Activated CD4-positive, alpha-beta T cell treated with anti-CD3 and anti-CD28 coated beads, Interleukin-2, amount 10 ng/mL, durations not matched to agents 7 days and 5 days (primary cell): ENCODE measurements at regions not wholly inside any gene's neighbourhood (a gene's known extent, or its start where the extent isn't known, plus 50 kb on each side); places are given as distances from the start of the nearest gene placed in this dataset.
"Not testable (repeated sequence)": the region's sequence is repeated elsewhere in the genome, so short reads cannot be mapped to it uniquely, and the experiment has no call there.

Source experiments
- CTCF ChIA-PET: fragments of 350-600 bp; sonication (Branson Sonifier 250); formaldehyde crosslinking; loops from one replicate; lab custom pipeline; 2021; ENCODE audit warnings: antibody characterized with exemption; lab: Charles Lee
- POLR2A ChIA-PET: fragments of 350-600 bp; sonication (Branson Sonifier 250); formaldehyde crosslinking; loops from one replicate; lab custom pipeline; 2021; ENCODE audit warnings: antibody characterized with exemption; lab: Charles Lee
- DNase-seq: peaks from one replicate; pipeline ENCODE4 v3.0.0-alpha.2; 2020
- H3K27ac Mint-ChIP-seq: one replicate; pipeline ENCODE4 v1.8.0; 2021; ENCODE audit warnings: mild to moderate bottlenecking, moderate library complexity, mixed read lengths
- H3K27me3 Mint-ChIP-seq: one replicate; pipeline ENCODE4 v1.8.0; 2021; ENCODE audit warnings: mixed read lengths
- H3K36me3 Mint-ChIP-seq: one replicate; pipeline ENCODE4 v1.8.0; 2021; ENCODE audit warnings: low read depth, mixed read lengths
- H3K4me1 Mint-ChIP-seq: one replicate; pipeline ENCODE4 v1.8.0; 2021; ENCODE audit warnings: mixed read lengths
- H3K4me3 Mint-ChIP-seq: one replicate; pipeline ENCODE4 v1.8.0; 2021; ENCODE audit warnings: mild to moderate bottlenecking, moderate library complexity, mixed read lengths
- H3K9me3 Mint-ChIP-seq: one replicate; pipeline ENCODE4 v1.8.0; 2021; ENCODE audit warnings: mixed read lengths

- POLR2A ChIA-PET = no interaction called here
- no peak overlapping the region for H3K4me3 Mint-ChIP-seq
- no peaks in the 10 kb centered on the region for H3K27me3 Mint-ChIP-seq
- no peak overlapping the region for H3K27ac Mint-ChIP-seq
- no peaks in the 10 kb centered on the region for H3K4me1 Mint-ChIP-seq
- H3K36me3 Mint-ChIP-seq = no peaks in the 10 kb centered on the region
- no peak for DNase-seq
- H3K9me3 Mint-ChIP-seq = no peaks in the 10 kb centered on the region
- CTCF ChIA-PET = no interaction called here
Observed at GRCh38 chr17:13118311-13118710, 100.5 kb upstream of the ELAC2 start.

GRCh38 chr17:13117616-13118015, 99.8 kb upstream of the ELAC2 start:
- Mint-ChIP-seq H3K36me3 (no peaks in the 10 kb centered on the region), H3K27ac (no peak overlapping the region), H3K4me3 (no peak overlapping the region), H3K27me3 (no peaks in the 10 kb centered on the region), H3K9me3 (no peaks in the 10 kb centered on the region), H3K4me1 (no peaks in the 10 kb centered on the region)
- ChIA-PET POLR2A (no interaction called here), CTCF (no interaction called here)
- no peak for DNase-seq

DNA sequence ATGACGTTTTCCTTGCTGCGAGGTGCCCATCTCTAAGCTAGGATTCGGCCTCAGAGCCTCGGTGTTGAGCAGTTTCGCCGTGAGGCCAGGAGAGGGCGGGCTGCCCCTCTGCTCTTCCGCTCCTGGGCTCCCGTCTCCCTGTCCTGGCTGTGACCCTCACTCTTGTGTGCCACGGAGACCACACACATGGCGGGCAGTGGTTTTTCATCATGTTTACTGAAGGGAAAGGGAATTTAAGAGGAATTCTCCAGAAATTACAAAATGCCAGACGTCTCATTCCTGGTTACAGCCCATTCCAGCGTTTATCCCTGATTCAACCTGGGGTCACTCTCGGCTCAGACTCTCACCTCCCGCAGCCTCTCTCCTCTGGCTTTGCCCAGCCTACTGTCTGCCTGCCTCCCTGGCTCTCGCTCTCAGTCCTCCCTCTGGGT, 96.8 kb upstream of the ELAC2 start:
- DNase-seq = no peak
- POLR2A ChIA-PET = no interaction called here
- no peaks in the 10 kb centered on the region for H3K27me3 Mint-ChIP-seq
- CTCF ChIA-PET = no interaction called here
- no peaks in the 10 kb centered on the region for H3K36me3 Mint-ChIP-seq
- H3K9me3 Mint-ChIP-seq = no peaks in the 10 kb centered on the region
- H3K27ac Mint-ChIP-seq = no peak overlapping the region
- no peak overlapping the region for H3K4me3 Mint-ChIP-seq
- H3K4me1 Mint-ChIP-seq = no peaks in the 10 kb centered on the region

- H3K36me3 Mint-ChIP-seq = no peaks in the 10 kb centered on the region
- no peaks in the 10 kb centered on the region for H3K9me3 Mint-ChIP-seq
- no peaks in the 10 kb centered on the region for H3K4me1 Mint-ChIP-seq
- ChIA-PET POLR2A (no interaction called here), CTCF (no interaction called here)
- no peak for DNase-seq
- no peak overlapping the region for H3K4me3 Mint-ChIP-seq
- H3K27ac Mint-ChIP-seq = no peak overlapping the region
- H3K27me3 Mint-ChIP-seq = no peaks in the 10 kb centered on the region
Observed at GRCh38 chr17:13113821-13114525, 96.1 kb upstream of the ELAC2 start.

GRCh38 chr17:13107676-13108235, 89.9 kb upstream of the ELAC2 start:
- Mint-ChIP-seq H3K27ac (no peak overlapping the region), H3K27me3 (no peaks in the 10 kb centered on the region), H3K36me3 (no peaks in the 10 kb centered on the region), H3K4me1 (no peaks in the 10 kb centered on the region), H3K9me3 (no peaks in the 10 kb centered on the region), H3K4me3 (no peak overlapping the region)
- ChIA-PET POLR2A (no interaction called here), CTCF (no interaction called here)
- DNase-seq = no peak

DNA sequence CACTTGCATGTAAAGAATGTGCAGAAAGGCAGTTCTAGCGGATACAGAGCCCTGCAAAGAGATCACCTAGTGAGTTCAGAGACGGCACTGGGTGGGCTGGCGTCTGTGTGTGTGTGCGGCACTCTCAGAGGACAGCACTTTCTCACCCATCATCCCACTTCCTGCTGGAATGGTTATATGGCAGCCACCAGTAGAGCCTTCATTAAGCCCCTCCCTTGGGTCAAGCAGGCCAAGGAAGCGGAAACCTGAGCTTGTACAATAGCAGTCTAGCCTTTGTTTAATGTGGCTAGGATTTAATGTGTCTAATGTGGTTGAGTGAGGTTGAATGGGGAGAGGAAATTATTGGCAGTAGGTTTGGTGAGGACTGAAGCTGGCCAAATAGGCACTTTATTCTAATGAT, 88.3 kb upstream of the ELAC2 start:
- ChIA-PET CTCF (interaction anchor here (0.6 kb wide), 1 partner anchor 75 kb away, joined by 3 read pairs; no protein-coding TSS in a partner anchor), POLR2A (no interaction called here)
- no peaks in the 10 kb centered on the region for H3K27me3 Mint-ChIP-seq
- H3K27ac Mint-ChIP-seq = no peak overlapping the region
- H3K4me3 Mint-ChIP-seq = no peak overlapping the region
- DNase-seq = no peak
- no peaks in the 10 kb centered on the region for H3K4me1 Mint-ChIP-seq
- H3K36me3 Mint-ChIP-seq = no peaks in the 10 kb centered on the region
- H3K9me3 Mint-ChIP-seq = peaks cover 8% of the 10 kb centered on the region

- no peak overlapping the region for H3K27ac Mint-ChIP-seq
- no peaks in the 10 kb centered on the region for H3K27me3 Mint-ChIP-seq
- no peaks in the 10 kb centered on the region for H3K4me1 Mint-ChIP-seq
- POLR2A ChIA-PET = no interaction called here
- CTCF ChIA-PET = no interaction called here
- H3K36me3 Mint-ChIP-seq = no peaks in the 10 kb centered on the region
- no peak overlapping the region for H3K4me3 Mint-ChIP-seq
- no peak for DNase-seq
- peaks cover 8% of the 10 kb centered on the region for H3K9me3 Mint-ChIP-seq
Observed at GRCh38 chr17:13104576-13104975, 86.7 kb upstream of the ELAC2 start.

- no peak for DNase-seq
- H3K27me3 Mint-ChIP-seq = no peaks in the 10 kb centered on the region
- H3K27ac Mint-ChIP-seq = no peak overlapping the region
- no peaks in the 10 kb centered on the region for H3K4me1 Mint-ChIP-seq
- no peak overlapping the region for H3K4me3 Mint-ChIP-seq
- H3K9me3 Mint-ChIP-seq = peaks cover 8% of the 10 kb centered on the region
- POLR2A ChIA-PET = no interaction called here
- H3K36me3 Mint-ChIP-seq = no peaks in the 10 kb centered on the region
- CTCF ChIA-PET = no interaction called here
Observed at GRCh38 chr17:13102477-13102876, 84.7 kb upstream of the ELAC2 start.

GRCh38 chr17:13099926-13100325, 82.1 kb upstream of the ELAC2 start:
- no peak for DNase-seq
- H3K27ac Mint-ChIP-seq = no peak overlapping the region
- H3K4me1 Mint-ChIP-seq = no peaks in the 10 kb centered on the region
- H3K9me3 Mint-ChIP-seq = peaks cover 8% of the 10 kb centered on the region
- no peaks in the 10 kb centered on the region for H3K27me3 Mint-ChIP-seq
- no peak overlapping the region for H3K4me3 Mint-ChIP-seq
- no peaks in the 10 kb centered on the region for H3K36me3 Mint-ChIP-seq
- CTCF ChIA-PET = no interaction called here
- POLR2A ChIA-PET = no interaction called here

DNA sequence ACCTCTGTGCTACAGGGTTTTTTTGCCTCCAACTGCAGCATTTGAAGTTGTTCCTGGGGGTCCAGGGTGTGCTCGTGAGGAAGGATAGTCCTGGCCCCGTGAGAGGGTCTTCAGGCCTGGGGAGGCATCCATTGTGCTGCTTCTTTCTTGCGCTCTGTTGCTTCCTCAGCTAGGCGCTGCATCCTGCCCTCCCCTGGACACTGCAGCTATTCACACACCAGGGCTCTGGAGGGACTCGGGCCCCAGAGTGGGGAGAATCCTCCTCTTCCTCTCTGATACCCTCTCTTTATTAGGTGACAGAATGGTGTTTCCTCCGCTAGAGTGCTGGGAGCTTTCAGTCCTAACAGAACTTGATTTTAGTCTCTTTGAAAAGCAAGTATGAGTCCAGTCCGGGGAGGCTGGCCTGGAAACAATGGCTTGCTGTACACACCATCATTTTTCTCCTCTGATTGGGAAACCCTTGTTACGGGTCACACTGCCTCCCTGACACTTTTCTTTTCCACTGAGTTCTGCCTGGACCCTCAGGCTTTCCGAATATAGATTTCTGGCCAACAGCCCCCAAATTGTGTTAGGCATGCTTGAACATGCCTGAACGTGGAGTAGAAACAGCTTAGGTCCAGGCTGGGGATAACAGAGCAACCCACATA, 81.4 kb upstream of the ELAC2 start:
- CTCF ChIA-PET = no interaction called here
- no peak overlapping the region for H3K4me3 Mint-ChIP-seq
- H3K9me3 Mint-ChIP-seq = peaks cover 8% of the 10 kb centered on the region

GRCh38 chr17:13096291-13096690, 78.5 kb upstream of the ELAC2 start:
- Mint-ChIP-seq H3K27me3 (no peaks in the 10 kb centered on the region), H3K4me1 (no peaks in the 10 kb centered on the region)
- CTCF ChIA-PET = no interaction called here

More for the DNA sequence above, 81.4 kb upstream of the ELAC2 start:
- no peak overlapping the region for H3K27ac Mint-ChIP-seq
- H3K27me3 Mint-ChIP-seq = no peaks in the 10 kb centered on the region
- DNase-seq = no peak
- H3K36me3 Mint-ChIP-seq = no peaks in the 10 kb centered on the region
- POLR2A ChIA-PET = no interaction called here
- H3K4me1 Mint-ChIP-seq = no peaks in the 10 kb centered on the region

GRCh38 chr17:13092010-13092409, 74.2 kb upstream of the ELAC2 start:
- H3K9me3 Mint-ChIP-seq, H3K4me1 Mint-ChIP-seq, H3K27me3 Mint-ChIP-seq, H3K4me3 Mint-ChIP-seq, DNase-seq, POLR2A ChIA-PET, CTCF ChIA-PET, H3K27ac Mint-ChIP-seq, H3K36me3 Mint-ChIP-seq: not testable (repeated sequence)

More at GRCh38 chr17:13096291-13096690, 78.5 kb upstream of the ELAC2 start:
- no peak overlapping the region for H3K27ac Mint-ChIP-seq
- peaks cover 2% of the 10 kb centered on the region for H3K9me3 Mint-ChIP-seq
- H3K4me3 Mint-ChIP-seq = no peak overlapping the region
- POLR2A ChIA-PET = no interaction called here
- H3K36me3 Mint-ChIP-seq = no peaks in the 10 kb centered on the region
- no peak for DNase-seq

- no peak for DNase-seq
- POLR2A ChIA-PET = no interaction called here
- CTCF ChIA-PET = no interaction called here
- H3K27me3 Mint-ChIP-seq = no peaks in the 10 kb centered on the region
- no peak overlapping the region for H3K4me3 Mint-ChIP-seq
- H3K4me1 Mint-ChIP-seq = peaks cover 6% of the 10 kb centered on the region
- H3K27ac Mint-ChIP-seq = no peak overlapping the region
- peaks cover 2% of the 10 kb centered on the region for H3K9me3 Mint-ChIP-seq
- no peaks in the 10 kb centered on the region for H3K36me3 Mint-ChIP-seq
Observed at GRCh38 chr17:13088666-13089065, 70.8 kb upstream of the ELAC2 start.
